ENCODE measurements at regions not wholly inside any gene's neighbourhood (a gene's known extent, or its start where the extent isn't known, plus 50 kb on each side); places are given as distances from the start of the nearest gene placed in this dataset.

DNA sequence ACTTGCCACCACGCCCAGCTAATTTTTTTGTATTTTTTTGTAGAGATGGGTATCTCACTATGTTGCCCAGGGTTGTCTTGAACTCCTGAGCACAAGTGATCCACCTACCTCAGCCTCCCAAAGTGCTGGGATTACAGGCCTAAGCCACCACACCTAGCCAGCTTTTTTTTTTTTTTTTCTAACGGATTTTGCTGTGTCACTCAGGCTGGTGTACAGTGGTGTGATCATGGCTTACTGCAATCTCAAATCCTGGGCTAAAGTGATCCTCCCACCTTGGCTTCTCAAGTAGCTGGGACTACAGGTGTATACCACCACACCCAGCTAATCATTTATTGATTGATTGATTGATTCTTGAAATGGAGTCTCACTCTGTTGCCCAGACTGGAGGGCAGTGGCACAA is 106.0 kb upstream of the TRIM24 start:
- intact Hi-C loops (cut with micrococcal nuclease; ENCODE audit: unreplicated experiment) (no loop called here), in situ Hi-C loops (cut with MboI) (no loop called here)
- Histone ChIP-seq H3K4me3 (no peak overlapping the region), H3K79me2 (ENCODE audit: control insufficient read depth, insufficient read depth, low read length) (no peaks in the 10 kb centered on the region), H2AFZ (ENCODE audit: control insufficient read depth, low read depth, low read length) (no peak overlapping the region), H3K27ac (ENCODE audit: control insufficient read depth, insufficient read depth) (no peak overlapping the region), H3K9me3 (replicated peaks; ENCODE audit: control insufficient read depth, insufficient read depth, low read length) (no peaks in the 10 kb centered on the region; the same call in 2 of the 3 replicates), H3K27me3 (replicated peaks in 1 of 2; ENCODE audit: control insufficient read depth in 2 of 2, insufficient read depth in 2 of 2, low read length in 1 of 2) (no peaks in the 10 kb centered on the region), H4K20me1 (ENCODE audit: control insufficient read depth, insufficient read depth) (no peaks in the 10 kb centered on the region), H3K9ac (ENCODE audit: control insufficient read depth, insufficient read depth, low read length) (no peak overlapping the region), H3K36me3 (ENCODE audit: control insufficient read depth in 2 of 2, insufficient read depth in 2 of 2, low read length in 1 of 2) (no peaks in the 10 kb centered on the region), H3K4me1 (ENCODE audit: control insufficient read depth, insufficient read depth, low read length) (no peaks in the 10 kb centered on the region), H3K4me2 (ENCODE audit: control insufficient read depth, insufficient read depth) (no peak overlapping the region)
- no peak for DNase-seq (ENCODE audit: low read depth, low spot score)
- RAD21 ChIA-PET (ENCODE audit: unreplicated experiment) = no interaction called here
- TF ChIP-seq CREM (IDR thresholded peaks at IDR 0.05; ENCODE audit: low read depth) = no peak
- TF ChIP-seq ZBED1 (IDR thresholded peaks at IDR 0.05; ENCODE audit: borderline replicate concordance) = no peak
- no peak for TF ChIP-seq ZBTB33 (IDR thresholded peaks at IDR 0.05)
- no TSS peak for BruUV-seq (replicated peaks)
- 0% methylated on average over 2 of the region's 2 CpGs for WGBS (ENCODE audit: insufficient coverage, insufficient replicate concordance, low lambda C conversion rate, missing lambda C conversion rate)
- FAIRE-seq = no peak
- CTCF ChIA-PET = interaction anchor here (1.0 kb wide), 1 partner anchor 385 kb away, joined by 3 read pairs; no protein-coding TSS in a partner anchor
- POLR2A ChIA-PET = no interaction called here
- ATAC-seq = no peak
- SMC1A ChIA-PET (ENCODE audit: uncharacterized antibody, unreplicated experiment) = no interaction called here

DNA sequence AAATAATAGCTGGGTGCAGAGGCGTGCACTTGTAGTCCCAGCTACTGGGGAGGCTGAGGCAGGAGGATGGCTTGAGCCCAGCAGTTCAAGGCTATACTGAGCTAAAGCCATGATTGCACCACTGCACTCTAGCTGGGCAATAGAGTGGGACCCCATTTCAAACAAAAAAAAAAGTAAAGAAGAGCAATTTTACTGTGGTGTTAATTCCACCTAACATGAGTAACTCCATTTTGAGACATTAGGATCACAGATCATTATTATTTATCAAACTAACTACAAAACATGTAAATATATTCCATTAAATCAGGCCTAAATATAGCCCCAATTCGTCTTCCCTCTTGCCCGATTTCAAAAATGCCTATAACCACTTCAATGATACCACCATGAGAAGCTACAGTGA is 104.8 kb upstream of the TRIM24 start:
- no peak for FAIRE-seq
- intact Hi-C loops (cut with micrococcal nuclease; ENCODE audit: unreplicated experiment) = no loop called here
- H3K4me1 ChIP-seq (ENCODE audit: control insufficient read depth, insufficient read depth, low read length) = no peaks in the 10 kb centered on the region

More for the DNA sequence above, 104.8 kb upstream of the TRIM24 start:
- SMC1A ChIA-PET (ENCODE audit: uncharacterized antibody, unreplicated experiment) = interaction anchor here (0.6 to 1.3 kb wide), 2 partner anchors 22 to 45 kb away, joined by 3 read pairs; no protein-coding TSS in a partner anchor
- no TSS peak for BruUV-seq (replicated peaks)
- Histone ChIP-seq H4K20me1 (ENCODE audit: control insufficient read depth, insufficient read depth) (no peaks in the 10 kb centered on the region), H2AFZ (ENCODE audit: control insufficient read depth, low read depth, low read length) (no peak overlapping the region), H3K27me3 (replicated peaks in 1 of 2; ENCODE audit: control insufficient read depth in 2 of 2, insufficient read depth in 2 of 2, low read length in 1 of 2) (no peaks in the 10 kb centered on the region), H3K79me2 (ENCODE audit: control insufficient read depth, insufficient read depth, low read length) (no peaks in the 10 kb centered on the region), H3K4me3 (no peak overlapping the region), H3K9ac (ENCODE audit: control insufficient read depth, insufficient read depth, low read length) (no peak overlapping the region), H3K36me3 (ENCODE audit: control insufficient read depth in 2 of 2, insufficient read depth in 2 of 2, low read length in 1 of 2) (no peaks in the 10 kb centered on the region), H3K4me2 (ENCODE audit: control insufficient read depth, insufficient read depth) (no peak overlapping the region), H3K27ac (ENCODE audit: control insufficient read depth, insufficient read depth) (no peak overlapping the region), H3K9me3 (replicated peaks; ENCODE audit: control insufficient read depth, insufficient read depth, low read length) (no peaks in the 10 kb centered on the region; the same call in 2 of the 3 replicates)
- DNase-seq (ENCODE audit: low read depth, low spot score) (no peak), ATAC-seq (no peak)
- 15% methylated on average over 3 of the region's 3 CpGs for WGBS (ENCODE audit: insufficient coverage, insufficient replicate concordance, low lambda C conversion rate, missing lambda C conversion rate)
- RAD21 ChIA-PET (ENCODE audit: unreplicated experiment) = no interaction called here
- CTCF ChIA-PET = no interaction called here
- POLR2A ChIA-PET = no interaction called here
- in situ Hi-C loops (cut with MboI) = no loop called here
- TF ChIP-seq NFXL1 (IDR thresholded peaks at IDR 0.05; ENCODE audit: borderline replicate concordance) = no peak
- TF ChIP-seq ZNF24 (IDR thresholded peaks at IDR 0.05) = no peak
- TF ChIP-seq ZNF384 (IDR thresholded peaks at IDR 0.05; ENCODE audit: borderline replicate concordance, low read depth, low read length) = no peak
- no peak for TF ChIP-seq FOXK2 (IDR thresholded peaks at IDR 0.05)
- no peak for TF ChIP-seq ZSCAN29 (IDR thresholded peaks at IDR 0.05)
- no peak for TF ChIP-seq KAT2A (conservative IDR thresholded peaks at IDR 0.05; ENCODE audit: control insufficient read depth, low read depth, low read length)
- TF ChIP-seq, protein P1, sequence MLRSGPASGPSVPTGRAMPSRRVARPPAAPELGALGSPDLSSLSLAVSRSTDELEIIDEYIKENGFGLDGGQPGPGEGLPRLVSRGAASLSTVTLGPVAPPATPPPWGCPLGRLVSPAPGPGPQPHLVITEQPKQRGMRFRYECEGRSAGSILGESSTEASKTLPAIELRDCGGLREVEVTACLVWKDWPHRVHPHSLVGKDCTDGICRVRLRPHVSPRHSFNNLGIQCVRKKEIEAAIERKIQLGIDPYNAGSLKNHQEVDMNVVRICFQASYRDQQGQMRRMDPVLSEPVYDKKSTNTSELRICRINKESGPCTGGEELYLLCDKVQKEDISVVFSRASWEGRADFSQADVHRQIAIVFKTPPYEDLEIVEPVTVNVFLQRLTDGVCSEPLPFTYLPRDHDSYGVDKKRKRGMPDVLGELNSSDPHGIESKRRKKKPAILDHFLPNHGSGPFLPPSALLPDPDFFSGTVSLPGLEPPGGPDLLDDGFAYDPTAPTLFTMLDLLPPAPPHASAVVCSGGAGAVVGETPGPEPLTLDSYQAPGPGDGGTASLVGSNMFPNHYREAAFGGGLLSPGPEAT (IDR thresholded peaks at IDR 0.05; ENCODE audit: low read depth) = no peak
- no peak for TF ChIP-seq SMAD5 (IDR thresholded peaks at IDR 0.05; ENCODE audit: low read depth)
- no peak for TF ChIP-seq NFYB (IDR thresholded peaks at IDR 0.05; ENCODE audit: insufficient read depth, low read depth, low read length)
- TF ChIP-seq RELA (IDR thresholded peaks at IDR 0.05; ENCODE audit: borderline replicate concordance, partially characterized antibody) = no peak
- TF ChIP-seq KDM1A (IDR thresholded peaks at IDR 0.05; ENCODE audit: borderline replicate concordance) = no peak
- no peak for TF ChIP-seq MYB (IDR thresholded peaks at IDR 0.05; ENCODE audit: borderline replicate concordance, low read depth, low read length)
